NCI-H1694 treated with DMSO at 0.1 percent for 48 hours (cell line): ENCODE measurements at regions not wholly inside any gene's neighbourhood (a gene's known extent, or its start where the extent isn't known, plus 50 kb on each side); places are given as distances from the start of the nearest gene placed in this dataset.

ENCODE experiments used
- DNase-seq: peaks from one replicate; lab custom pipeline; 2025; lab: John Stamatoyannopoulos, UW

DNA sequence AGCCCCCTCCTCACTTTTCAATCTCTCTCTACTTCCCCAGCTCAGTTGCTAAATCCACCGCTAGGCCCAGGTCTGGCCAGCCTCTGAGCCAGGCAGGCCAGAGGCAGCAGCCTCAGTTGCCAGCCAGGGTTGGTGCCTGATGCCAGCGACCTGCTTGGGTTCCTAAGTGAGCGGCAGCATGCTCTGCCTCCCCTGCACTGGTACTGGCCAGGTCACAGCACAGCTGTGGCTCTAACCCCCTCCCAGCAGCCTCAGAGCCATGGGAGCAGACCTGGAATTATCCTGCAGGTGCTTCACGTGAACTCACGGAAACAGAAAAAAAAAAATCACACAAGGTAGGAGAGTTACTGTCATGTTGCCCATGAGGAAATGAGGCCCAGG lies 82.5 kb upstream of the ATF3 start:
- no peak for DNase-seq

DNA sequence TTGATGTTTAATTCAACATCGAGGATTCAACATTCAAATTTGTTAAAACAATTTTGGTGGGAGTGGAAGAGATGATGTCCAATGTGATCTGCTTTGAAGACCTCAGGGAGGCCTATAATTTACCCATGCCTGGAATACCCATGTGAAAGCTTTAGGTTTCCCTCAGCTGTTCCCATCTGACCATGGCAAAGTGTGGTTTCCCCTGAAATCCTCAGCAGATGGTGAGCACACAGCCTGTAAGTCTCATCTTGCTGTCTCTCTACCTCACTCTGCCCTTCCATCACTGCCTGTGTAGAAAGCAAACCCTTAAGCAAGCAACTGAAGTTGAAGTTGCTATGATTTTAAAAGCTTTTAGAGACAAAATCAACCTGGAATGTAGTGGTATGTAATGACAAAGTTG lies 80.1 kb upstream of the ATF3 start:
- no peak for DNase-seq

DNA sequence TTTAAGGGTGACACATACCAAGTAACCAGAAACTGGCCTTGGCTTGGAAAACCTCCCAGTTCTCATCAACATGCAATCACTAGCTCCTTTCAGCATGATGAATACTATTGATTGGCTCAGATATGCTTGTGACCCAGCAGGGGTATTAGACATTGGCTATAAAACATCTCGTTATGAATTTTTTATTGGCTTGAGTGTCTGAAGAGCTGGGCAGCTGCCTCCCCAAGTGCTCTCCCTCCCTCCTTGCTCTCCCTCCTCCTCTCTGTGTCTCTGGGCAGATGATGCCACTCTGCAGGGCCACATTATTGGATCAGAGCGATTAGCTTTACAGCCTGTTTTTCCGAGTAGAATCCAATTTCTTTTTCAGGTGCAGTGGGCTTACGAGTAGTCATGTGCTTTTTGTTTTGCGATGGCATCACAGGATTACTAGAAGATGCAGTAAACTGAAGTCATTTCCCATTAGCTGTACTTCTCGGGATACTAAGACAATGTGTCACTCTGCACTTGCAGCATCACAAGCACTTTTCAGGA lies 79.3 kb upstream of the ATF3 start:
- no peak for DNase-seq

DNA sequence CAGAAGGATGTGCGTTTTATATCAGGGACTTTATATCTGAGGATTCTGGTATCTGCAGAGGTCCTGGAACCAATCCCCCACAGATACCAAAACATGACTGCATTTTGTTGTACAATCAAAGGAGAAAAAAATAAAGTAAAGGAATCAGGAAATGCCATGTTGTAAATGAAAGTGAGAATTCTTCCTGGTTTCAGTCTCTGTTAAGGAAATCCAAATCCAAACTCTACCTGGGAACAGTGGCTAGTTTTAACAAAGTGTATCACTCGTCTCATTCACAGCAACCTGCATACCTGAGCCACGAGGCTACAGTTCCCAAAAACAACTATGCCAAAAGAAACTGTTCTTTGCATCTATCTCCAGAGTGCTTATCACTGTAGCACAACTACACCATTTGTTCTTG lies 77.3 kb upstream of the ATF3 start:
- no peak for DNase-seq

DNA sequence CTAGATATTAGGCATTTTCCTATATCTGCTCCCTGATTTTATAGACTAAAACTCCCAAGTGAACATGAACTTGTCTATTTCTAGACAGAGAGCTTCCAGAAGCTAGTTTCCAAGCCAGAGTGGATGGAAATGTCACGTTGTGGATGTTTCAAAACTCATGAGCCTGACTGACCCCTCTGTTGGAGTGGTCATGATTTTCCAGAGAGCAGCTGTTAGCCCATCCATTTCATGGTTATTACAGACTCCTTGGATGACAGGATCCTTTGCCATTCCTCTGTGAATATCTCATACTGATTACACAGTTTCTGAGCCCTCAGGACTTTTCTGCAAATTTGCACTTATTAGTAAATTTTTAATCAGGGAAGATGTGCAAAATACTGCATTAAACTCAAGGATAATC lies 76.8 kb upstream of the ATF3 start:
- no peak for DNase-seq

DNA sequence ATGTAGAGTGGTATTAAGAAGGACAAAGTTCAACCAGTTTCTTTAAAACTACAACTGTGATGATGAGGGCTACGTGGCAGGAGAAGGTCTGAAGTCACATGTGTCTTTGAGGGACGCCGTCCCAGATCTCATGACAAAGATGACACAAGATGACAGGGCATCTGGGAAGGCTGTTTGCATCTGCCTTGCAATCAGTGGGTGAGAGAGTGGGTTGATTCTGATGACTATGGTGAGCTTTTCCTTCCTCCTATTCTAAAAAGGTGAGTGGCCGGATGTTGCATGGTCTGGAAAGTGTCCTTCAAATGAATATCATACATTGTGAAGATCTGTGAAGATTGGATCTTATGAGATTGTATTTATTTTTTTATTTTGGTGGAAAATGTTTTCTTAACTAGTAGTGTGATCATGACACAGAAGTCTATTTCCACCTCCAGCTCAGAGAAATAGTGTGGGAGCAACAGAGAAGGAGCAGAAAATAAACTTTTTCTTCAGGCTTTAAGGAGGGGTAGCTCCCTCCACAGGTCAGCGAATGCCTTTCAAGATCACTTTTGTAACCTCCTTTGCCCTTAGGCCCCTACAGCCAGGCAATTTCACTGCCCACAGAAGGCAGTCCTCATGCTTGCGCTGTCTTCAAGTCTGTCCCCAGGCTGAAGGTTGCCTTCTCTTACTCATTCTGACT lies 76.0 kb upstream of the ATF3 start:
- no peak for DNase-seq

DNA sequence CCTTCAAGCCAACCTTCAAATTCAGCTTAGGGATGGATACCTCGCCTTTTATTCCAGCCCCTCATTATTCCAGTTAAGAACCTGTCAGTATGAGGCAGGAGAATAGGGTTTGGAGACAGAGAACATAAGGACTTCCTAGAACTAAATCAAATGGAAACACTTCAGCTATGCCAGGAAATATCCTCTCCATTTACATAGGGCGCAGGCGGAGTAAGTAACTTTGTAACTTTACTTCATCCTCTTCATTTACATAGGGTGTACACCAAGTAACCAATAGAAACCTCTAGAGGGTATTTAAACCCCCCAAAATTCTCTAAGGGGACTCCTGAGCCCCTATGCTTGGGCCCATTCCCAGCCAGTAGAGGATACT lies 75.4 kb upstream of the ATF3 start:
- no peak for DNase-seq

DNA sequence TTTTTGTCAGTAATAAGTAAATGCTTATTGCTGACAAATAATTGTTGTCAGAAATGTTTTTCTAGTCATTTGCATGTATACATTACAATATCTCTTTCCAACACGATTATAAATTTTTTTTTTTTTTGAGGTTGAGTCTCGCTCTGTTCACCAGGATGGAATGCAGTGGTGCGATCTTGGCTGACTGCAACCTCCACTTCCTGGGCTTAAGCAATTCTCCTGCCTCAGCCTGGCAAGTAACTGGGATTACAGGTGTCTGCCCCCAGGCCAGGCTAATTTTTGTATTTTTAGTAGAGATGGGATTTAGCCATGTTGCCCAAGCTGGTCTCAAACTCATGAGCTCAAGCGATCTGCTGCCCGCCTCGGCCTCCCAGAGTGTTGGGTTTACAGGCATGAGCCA lies 72.0 kb upstream of the ATF3 start:
- no peak for DNase-seq

DNA sequence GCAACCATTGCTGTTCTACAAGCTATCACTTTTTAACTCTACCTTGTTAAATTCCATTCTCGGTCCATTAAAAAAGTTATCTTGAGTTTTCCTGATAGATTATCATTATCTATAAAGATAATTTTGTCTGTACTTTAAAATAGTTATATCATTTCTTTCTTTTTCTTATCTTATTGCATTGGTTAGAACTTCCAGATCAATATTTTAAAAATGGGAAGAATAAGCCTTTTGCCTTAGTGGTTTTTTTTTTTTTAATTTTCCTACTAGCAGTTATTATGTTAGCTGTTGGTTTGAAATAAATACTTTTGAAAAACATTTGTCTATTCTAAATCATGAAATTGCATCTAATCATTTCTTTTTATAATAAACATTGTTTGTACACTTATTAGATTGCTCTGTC lies 71.0 kb upstream of the ATF3 start:
- no peak for DNase-seq

DNA sequence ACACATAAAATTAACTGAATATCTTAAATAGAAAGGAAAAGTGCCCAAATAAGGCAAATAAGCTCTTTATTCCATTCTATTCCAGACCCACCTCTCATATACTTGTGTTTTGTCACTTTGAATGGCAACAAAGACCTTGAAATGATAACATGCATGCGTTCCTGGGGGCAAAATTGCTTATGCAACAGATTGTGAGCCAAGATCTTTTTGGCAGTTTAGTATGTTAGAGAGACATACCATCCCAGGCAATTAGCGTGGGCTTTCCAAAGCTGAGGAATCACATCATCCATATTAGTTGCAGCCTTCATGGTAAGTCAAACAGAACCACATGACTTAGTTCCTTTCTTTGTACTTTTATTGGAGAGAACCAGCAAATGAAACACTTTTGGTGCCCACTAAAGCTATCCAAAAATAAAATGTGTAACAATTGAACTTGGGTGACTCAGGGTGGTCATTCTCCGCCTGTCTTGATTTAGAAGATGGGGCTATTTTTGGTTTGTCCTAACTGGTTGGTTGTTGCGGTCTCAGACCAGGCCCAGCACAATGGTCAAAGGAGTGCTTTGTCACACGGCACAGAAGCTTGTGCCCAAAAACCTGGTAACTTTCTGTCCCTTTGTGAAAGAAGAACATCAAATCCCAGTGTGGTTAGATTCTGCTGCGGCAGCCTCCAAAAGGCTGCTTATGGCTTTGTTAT lies 68.7 kb upstream of the ATF3 start:
- DNase-seq: no peak

DNA sequence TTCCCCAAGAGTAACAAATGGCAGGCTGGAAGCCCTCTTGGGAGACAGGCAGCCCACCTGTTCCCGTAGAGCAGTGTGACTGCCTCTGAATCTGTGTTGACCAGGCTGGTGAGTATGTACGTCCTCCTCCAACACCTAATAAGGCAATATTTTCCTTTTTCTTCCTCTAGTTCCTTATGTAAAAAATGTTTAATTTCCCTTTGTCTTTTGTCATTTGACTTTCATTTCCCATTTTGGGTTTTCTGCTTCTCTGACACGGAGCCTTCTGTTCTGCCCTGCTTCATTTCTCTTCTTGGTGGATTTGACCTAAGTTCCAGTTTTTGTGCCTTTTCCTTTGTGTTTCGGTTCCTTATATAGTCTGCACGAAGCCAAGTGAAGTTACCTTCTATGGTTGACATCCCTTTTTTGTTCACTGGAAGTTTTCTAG lies 65.8 kb upstream of the ATF3 start:
- no peak for DNase-seq

DNA sequence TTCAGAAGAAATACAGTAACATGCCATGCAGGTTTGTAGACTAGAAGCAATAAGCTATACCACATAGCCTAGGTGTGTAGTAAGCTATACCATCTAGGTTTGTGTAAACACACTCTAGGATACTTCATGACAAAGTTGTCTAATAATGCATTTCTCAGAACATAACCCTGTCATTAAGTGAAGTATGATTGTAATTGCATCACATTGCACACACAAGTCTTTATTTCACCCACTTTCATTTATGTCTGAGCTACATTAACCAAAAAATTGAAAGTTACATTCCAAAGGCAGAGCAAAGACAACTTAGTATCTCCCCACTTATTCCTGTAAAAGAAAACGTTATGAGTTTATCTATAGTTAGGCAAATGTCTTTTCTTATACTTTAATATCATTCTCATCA lies 64.5 kb upstream of the ATF3 start:
- DNase-seq: no peak

DNA sequence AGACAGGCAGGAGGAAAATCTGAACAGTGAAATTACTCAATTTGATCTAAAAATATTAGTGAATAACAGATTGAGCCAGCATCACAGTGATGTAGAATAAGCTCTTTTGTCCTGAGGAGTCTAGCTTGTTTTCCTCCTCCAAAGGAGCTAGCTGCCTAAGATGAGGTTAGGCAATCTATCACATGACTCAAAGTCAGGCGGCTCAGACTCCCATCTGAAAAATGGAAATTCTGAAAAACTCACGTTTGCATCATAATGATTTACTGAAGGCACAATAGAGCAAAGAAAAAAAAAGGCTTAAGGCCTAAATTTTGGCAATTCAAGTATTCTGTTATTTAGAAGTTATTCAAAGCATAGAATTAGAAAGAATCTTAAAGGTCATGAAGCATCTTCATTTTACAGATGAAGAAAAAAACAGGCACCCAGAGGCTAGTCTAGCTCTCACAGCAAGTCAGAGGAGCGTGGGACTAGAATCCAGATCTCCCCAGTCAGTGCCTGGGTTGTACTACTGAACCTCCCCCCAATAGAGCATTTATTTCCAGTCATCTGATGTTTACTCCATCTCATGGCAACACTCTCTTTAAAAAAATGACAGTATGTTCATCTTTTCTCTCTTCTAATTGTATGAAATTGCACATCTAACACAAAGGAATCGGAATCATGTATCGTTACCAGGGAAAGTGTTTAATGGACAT lies 62.5 kb upstream of the ATF3 start:
- no peak for DNase-seq

DNA sequence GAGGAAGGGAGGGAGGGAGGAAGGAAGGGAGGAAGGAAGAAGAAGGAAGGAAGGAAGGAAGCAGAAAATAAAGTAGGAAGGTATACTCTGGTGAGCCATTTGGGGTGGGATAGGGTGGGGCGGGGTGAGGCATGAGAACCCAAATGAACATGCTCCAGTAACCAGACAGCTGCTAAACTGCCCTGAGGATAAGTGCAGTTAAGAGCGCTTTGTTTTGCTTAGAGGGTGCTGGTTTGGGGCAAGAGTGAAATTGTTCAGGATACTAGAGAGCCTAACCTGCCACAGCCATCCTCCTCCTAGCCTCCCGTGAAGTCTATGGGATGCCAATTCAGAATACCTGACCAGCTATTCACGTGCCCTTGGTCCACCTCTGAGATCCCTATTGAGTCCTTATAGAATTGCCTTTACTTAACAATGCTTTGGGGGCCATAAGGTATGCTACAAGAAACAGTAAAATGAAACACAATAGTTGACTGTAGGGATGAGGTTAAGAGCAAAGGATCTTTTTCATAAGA lies 59.0 kb upstream of the ATF3 start:
- DNase-seq: no peak

DNA sequence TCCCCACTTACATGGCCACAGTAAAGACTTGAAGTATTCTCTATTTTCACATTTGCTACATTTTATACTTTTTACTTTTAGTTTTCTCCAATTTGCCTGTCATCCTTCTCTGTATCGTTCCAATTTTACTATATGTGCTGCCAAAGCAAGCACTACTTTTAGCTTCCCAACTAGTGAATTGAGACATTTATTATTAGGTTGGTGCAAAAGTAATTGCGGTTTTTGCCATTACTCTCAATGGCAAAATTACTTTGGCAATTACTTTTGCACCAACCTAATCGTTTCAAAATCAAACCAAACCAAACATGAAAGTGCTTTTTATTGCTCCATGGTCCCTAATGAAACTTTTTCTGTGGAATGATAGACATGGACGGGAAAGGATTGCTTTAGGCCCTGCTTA lies 56.6 kb upstream of the ATF3 start:
- DNase-seq: no peak

DNA sequence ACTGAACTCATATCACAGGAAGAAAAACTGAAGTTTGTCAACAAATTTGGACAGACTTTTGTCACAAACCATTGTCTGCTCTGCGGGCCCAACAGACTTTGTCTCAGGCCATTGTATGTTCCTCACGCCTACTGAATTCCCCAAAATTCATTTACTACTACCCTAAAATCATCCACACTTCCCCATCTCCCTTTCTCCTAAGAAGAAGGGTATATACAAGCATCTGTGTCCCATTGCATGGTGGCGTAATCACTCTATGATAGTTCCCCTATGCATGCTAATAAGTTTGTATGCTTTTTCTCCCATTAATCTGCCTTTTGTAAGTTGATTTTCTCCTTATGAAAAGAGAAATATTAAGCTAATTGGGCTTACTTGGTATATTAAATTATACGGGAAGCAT lies 54.9 kb upstream of the ATF3 start:
- DNase-seq: no peak

DNA sequence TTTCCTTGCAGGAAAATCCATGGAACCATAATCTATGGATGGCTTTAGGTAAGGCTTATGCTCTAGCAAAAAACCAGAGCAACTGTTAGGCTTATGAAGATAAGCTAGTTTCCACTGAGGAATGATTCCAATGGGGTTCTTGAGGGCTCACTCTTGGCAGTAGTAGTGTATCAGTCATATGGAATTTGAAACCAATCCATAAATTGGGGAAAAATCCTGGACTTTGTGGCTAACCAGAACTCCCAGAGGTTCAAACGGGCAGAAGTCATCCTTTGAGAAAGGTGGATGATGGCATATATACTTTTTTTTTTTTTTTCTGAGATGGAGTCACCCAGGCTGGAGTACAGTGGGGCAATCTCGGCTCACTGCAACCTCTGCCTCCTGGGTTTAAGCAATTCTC lies 54.2 kb upstream of the ATF3 start:
- DNase-seq: no peak

DNA sequence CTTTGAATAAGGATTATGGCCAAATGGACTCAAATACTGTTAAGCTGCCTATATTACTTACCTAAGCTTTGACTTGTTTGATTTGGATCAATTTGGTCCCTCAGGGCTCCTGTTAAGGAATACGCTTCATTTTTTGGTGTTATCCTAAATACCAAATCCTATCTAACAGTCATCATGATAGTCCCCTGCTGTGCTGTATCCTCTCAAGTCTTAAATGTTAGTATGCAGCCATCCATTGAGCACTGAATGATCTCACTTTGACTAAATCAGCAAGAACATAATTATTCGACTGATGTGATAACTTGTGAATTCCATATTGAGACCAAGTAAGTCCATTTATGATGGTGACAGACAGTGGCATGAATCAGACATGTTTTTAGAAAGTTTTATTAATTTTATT lies 53.1 kb upstream of the ATF3 start:
- no peak for DNase-seq

DNA sequence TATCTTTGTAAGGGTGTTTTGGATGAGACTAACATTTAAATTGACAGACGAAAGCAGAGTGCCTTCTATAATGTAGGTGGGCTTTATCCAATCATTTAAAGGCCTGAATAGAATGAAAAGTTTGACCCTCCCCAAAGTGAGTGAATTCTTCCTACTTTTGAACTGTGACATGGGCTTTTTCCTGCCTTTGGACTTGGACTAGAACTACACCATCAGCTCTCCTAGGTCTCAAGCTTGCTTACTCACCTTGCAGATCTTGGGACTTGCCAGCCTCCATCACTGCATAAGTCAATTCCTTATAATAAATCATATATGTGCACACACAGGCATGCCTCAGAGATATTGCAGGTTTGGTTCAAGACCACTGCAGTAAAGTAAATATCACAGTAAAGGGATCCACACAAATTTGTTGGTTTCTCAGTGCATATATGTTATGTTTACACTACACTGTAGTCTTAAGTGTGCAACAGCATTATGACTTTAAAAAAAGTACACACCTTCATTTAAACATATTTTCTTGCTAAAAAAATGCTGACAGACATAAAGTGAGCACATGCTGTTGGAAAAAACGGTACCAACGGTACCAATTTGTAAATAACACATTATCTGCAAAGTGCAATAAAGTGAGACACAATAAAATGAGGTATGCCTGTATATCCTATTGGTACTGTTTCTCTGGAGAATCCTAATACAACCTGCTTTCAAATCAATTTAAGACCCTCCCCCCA lies 51.6 kb upstream of the ATF3 start:
- DNase-seq: no peak

DNA sequence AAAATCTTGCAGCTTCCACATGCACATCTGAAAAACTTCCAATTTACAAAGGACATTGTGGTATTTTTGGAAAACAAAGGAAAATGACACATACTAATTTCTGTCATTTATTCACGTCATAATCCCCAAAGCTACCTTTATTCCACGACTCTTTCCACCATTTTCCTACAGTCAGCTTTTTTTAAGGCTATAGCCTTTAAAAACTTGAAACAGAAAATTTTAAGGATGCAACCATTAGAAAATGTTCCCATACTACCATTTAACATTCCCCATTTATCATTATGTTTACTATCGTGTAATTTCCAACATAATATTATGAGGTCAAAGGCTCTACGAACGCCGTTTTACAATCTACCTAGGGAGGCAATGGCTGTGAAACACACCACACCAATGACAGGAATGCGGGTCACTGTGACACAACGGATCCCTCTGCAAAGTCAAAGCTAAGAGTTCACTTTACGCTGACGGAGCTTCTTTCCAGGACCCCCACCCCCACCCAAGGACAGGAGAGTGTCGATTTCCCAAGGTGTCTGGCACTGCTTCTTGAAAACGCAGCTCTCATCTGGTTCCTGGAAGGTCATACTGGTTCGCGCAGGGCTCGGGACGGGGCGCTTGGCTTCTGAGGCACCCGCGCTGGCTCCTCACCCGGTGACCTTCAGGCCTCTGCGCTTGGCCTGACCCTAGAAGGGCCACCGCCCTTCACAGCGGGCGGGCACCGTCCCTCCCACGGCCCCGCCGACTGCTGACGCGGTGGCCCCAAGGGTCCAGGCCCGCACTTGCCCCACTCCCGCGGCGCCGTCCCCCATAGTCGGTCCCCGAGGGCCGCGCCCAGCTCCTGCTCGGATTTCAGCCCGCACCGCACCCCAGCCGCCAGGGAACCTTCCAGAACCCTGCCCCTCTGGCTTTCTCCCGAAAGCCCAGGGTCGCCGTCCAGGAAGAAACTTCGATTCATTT lies 50.5 kb upstream of the ATF3 start:
- no peak for DNase-seq
